GM21723 (cell line): ENCODE measurements at regions not wholly inside any gene's neighbourhood (a gene's known extent, or its start where the extent isn't known, plus 50 kb on each side); places are given as distances from the start of the nearest gene placed in this dataset.
"Not testable (repeated sequence)": the region's sequence is repeated elsewhere in the genome, so short reads cannot be mapped to it uniquely, and the experiment has no call there.

Experiments
- ATAC-seq: cut with Tn5 transposase; IDR thresholded peaks from one replicate; pipeline ENCODE4 v1.9.1; 2021; ENCODE audit warnings: mild to moderate bottlenecking, moderate library complexity; ENCODE audit not compliant: unreplicated experiment

DNA sequence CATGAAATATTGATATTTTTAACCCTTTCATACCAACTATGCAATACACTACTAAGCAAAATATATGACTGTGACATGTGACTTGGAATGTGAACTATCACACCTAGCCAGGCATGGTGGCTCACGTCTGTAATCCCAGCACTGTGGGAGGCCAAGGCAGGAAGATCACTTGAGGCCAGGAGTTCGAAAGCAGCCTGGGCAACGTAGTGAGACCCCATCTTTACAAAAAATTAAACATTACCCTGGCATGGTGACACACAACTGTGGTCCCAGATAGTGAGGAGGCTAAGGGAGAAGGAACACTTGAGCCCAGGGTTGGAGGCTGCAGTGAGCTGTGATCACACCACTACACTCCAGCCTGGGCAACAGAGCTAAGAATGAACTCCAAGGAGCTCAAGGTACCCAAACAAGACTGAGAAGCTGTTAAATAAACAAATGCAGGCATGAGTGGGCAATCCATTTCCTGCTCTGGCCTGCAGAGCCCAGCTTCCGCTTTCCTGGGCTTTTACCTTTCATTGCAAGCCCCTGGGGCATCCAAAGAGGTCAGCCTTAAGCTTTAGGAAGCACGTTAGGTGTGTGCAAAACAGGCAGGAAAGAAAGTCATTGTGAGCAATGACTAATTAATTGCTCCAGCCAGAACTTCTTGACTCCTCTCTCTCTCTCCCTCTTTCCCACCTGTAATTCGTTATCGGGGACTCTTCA lies 162.1 kb upstream of the FOXK1 start:
- no peak for ATAC-seq

DNA sequence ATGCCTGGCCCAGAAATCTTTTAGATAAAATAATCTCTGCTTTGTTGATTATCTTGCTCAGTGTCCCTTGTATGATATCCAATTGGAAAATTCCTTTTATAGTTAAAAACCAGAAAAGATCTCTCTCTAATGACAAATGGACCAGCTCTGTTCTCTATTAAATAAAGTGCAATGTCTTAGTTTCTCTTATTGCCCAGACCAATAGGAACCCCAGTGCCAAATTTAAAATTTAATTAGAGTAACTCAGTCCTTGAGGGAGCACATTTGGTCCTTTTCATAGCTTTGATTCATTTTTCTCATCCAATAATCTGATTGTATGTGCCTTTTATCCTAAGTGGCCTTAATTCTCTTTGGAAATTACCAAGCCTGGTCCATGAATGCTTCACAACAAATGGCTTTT lies 158.9 kb upstream of the FOXK1 start:
- no peak for ATAC-seq

DNA sequence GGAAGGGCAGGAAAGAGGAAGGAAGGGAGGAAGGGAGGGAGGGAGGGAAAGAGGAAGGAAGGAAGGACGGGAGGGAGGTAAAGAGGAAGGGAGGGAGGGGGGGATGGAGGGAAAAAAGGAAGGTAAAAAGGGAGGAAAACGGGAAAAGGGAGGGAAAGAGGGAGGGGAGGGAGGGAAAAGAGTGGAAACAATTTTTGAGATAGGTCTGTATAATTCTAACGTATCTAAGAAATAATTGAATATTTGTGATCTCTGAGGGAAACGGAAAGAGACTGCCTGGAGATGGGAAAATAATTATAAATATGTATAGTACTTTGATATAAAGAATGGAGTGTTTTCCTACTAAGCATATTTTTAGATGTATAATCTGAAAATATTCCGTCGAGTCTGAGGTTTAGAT lies 158.2 kb upstream of the FOXK1 start:
- no peak for ATAC-seq

DNA sequence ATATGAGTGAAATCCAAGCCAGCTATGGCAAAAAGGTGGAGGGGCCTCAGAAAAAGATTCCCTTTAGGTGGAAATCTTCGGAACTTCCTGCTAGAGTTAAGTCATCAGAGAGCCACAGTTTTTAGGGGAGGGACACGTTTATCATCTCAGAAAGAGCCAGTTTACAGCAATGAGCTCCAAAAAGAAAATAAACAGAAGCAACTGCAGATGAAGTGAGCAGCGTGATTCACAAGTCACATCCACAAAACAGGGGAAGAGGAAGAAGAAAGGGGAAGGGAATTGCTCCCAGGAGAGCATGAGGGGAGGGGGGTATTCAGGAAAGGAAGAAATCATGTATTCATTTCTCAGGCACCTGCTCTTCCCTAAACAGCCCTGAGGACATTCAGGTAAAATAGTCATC lies 156.2 kb upstream of the FOXK1 start:
- no peak for ATAC-seq

DNA sequence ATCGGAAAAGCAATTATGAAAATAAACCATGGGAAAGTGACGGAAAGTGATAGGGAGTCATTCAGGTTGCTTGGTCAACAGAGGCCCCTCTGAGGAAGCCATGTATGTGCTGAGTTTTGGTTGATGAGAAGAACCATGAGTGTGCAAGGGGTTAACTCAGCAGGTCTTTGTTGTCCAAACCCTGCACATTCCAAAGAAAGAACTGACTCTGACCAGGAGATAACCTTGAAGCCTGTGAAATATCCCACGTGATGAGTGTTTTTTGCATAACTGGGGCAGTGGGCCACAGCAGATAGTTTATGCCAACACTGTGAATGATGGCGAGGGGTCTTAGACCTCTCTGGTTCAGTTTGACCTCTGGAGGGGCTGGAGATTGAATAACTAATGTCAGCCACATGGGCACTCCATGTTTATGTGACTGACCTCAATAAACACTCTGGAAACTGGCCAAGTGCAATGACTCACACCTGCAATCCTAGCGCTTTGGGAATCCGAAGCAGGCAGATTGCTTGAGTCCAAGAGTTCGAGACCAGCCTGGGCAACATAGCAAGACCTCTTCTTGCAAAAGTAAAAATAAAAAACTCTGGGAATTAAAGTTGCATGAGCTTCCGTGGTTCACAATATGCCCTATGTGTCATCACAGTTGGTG lies 154.0 kb upstream of the FOXK1 start:
- no peak for ATAC-seq

DNA sequence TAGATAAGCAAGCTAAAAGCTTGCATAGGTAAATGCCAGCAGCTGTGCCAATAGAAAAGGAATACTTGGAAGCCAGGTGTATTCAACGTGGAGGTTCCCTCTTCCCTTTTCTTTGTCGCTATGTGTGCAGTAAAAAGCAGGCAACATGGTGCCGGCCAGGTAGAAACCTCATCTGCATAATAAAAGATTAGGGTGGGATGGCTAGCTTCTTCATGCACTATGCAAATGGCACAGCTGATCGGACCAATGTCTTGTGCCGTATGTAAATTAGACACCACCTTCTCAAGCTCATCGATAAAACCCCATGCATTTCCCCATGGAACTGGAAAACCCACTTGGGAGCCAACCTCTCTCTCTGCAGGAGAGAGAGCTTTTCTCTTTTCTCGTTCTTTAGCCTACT lies 150.9 kb upstream of the FOXK1 start:
- no peak for ATAC-seq

DNA sequence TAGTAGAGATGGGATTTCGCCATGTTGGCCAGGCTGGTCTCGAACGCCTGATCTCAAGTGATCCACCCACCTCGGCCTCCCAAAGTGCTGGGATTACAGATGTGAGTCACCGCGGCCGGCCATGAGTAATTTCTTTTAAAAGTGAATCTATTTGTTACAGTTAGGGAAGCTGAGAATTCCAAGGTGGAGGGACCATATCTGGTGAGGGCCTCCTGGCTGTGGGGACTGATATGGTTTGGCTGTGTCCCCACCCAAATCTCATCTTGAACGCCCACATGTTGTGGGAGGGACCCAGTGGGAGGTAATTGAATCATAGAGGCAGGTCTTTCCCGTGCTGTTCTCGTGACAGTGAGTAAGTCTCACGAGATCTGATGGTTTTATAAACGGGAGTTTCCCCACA lies 148.8 kb upstream of the FOXK1 start:
- ATAC-seq: not testable (repeated sequence)

DNA sequence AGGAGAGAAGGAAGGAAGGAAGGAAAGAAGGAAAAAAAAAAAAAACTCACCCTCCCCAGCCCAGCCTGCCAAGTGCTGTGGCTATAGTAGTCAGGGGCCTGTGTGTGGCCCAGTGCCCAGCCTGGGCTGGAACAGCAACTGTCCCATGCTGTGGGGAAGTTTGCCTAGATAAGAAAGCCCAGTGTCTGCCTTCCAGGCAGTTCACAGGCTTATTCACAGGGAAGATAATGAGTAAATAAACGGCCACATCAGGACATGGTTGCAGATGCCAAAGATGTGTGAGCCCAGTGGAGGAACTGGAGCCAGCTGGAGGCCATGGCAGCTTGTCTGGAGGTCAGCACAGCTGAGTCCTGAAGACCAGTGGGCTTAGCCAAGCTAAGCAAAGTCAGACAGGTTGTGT lies 132.4 kb upstream of the FOXK1 start:
- ATAC-seq: no peak

DNA sequence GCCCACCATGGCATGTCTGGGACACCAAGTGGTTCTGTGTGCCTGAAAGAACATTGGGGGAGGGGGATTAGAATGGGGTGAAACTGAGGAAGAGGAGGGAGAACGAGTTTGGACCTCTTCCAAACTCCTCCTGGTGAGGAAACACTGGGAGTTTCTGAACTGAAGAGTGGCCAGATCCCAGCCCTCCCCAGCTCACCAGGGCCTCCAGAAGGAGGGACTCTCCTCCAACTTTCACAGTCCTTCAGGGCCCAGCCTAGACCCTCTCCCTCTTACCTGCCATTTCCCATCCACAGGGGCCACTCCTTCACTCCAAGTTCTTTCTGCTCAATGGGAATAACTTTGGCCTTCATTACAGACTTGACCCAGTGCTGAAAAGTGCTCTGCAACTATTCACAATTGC lies 132.0 kb upstream of the FOXK1 start:
- no peak for ATAC-seq

DNA sequence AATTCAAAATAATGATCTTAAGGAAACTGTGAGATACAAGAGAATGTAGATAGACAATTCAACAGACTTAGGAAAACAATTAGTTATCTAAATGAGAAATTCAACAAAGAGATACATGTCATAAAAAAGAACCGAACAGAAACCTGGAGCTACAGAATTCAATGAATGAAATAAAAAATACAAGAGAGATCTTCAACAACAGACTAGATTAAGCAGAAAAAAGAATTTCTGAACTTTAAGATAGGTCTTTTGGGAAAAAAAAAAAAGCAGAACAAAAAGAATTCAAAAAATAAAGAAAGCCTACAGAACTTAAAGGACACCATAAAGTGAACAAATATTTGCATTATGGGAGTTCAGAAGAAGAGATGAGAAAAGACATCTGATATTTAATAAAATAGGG lies 129.1 kb upstream of the FOXK1 start:
- ATAC-seq: no peak

DNA sequence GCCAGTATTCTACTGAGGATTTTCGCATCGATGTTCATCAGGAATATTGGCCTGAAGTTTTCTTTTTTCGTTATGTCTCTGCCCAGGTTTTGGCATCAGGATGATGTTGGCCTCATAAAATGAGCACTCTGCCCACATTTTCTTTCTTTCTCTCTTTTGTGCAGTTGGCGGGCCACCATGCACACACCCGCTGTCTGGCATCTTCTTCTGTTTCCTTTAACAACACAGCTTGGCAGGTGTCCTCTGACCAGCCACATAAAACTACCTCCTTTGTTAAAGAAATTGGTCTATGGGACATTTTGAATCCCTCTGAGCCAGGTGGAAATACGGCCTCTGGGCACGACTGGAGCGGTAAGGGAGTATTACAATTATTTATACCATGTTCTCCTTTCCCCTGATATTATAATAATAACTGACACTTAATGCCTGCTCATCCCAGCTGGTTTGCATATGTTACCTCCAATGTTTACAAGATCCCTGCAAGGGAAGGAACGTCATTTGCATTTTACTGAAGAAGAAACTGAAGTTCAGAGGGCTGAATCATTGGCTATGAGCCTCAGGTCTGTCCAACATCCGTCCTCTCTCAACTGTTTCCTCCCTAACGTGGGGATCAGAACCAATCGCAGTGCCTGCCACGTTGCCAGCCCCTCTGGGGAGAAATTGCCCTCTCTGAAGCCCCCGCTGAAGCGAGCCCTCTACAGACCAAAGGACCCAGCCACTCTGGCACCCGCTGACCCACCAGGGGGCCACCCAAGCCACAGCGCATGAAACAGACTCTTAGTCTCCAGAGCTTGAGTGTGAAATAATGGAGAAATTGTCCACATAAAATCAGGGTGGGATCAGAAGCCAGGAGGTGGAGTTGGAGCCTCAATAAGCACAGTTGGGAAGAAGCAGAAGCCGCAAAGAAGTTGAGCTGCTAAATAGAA lies 125.0 kb upstream of the FOXK1 start:
- no peak for ATAC-seq

DNA sequence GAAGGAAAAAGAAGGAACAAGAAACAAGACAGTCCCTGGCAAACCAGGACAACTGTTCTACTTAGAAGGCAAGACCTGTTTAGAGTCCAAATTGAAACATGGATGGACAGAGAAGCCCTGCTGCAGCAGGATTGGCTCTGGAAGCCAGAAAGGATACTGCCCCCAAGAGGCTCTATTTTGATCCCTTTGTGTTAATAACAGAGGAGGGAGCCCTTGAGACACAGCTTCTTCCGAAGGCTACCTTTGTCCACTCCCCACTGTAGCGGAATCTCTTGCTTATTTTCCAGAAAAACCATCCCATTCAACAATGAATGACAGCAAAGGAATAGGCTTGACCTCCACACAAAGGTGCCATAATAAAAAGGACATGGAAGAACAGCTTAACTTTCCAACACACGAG lies 120.3 kb upstream of the FOXK1 start:
- no peak for ATAC-seq

DNA sequence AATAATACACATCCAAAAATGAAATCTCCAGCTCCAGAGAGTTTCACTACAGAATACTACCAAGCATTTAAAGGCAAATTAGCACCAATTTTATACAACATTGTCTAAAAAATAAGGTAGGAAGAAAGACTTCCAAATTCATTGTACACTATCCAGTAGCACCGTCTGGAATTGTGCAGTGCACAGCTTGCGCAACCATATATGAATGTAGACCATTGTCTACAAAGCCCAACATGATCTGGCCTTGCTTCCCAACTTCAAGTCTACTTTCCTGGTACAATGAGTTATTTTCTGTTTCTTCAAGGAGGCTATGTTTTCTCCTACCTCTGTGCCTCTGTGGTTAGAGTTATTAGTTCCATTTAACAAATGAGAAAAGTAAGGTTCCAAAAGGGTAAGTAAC lies 115.4 kb upstream of the FOXK1 start:
- ATAC-seq: no peak

DNA sequence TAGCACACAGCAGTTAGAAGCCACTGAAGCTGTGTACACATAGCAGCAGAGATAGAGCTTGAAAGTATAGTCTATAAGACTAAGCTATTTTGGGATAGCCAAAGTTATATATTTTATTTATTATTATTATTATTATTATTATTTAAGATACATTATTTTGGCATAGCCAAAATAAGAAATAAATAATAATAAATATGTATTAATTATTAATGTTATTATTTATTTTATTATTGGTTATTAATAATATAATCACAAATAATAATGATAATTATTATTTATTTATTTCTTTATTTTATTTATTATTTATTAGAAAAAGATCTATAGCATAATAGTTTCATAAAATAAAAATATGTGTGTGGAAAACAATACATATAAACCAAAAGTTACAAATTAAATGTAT lies 107.2 kb upstream of the FOXK1 start:
- no peak for ATAC-seq

DNA sequence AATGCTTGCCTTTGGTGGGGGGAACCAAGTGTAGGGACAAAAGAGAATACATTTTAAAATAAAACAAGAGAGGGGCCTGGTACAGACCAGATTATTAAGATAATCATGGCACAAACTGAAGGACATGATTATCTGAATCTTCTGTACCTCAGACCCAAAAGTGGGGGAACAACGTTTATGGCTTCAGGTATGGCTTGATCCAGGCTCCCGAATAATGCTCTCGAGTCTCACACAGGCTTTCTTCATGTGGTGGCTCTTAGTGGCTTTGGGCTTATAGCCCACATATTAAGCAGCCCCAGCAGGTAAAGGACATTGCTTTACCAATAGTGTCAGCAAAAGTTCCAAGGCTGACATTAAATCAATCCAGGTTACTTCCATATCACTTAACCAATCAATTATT lies 106.8 kb upstream of the FOXK1 start:
- no peak for ATAC-seq

DNA sequence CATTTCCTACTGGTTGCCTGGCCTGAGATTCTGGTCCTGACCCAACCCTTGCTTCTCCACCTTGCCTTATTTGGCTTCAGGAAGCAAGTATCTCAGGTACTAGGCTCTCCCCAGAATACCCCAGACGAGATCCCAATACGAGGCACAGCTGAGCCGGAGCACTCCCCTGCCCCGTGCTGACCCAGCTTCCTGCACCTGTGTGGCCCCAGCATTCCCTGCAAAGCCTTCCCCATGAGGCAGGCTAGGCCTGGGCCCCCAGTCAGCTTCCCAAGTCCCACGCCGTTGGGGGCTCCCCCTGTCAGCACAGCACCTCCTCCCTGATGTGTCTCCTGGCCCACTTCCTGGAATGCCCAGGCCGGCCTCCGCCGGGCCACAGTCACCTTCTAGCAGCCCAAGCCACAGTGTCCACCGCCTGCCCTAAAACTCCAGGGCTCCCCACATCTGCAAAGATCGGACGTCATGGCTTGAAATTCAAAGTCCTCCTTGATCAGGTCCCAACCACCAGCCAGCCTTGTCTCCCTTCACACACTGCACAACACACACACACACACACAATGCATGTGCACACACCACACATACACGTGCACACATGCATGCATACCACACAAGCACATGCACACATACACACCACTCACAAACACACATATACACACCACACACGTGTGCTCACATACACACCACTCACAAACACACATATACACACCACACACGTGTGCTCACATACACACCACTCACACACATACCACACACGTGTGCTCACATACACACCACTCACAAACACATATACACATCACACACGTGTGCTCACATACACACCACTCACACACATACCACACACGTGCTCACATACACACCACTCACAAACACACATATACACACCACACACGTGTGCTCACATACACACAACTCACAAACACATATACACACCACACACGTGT lies 78.9 kb upstream of the FOXK1 start:
- no peak for ATAC-seq

DNA sequence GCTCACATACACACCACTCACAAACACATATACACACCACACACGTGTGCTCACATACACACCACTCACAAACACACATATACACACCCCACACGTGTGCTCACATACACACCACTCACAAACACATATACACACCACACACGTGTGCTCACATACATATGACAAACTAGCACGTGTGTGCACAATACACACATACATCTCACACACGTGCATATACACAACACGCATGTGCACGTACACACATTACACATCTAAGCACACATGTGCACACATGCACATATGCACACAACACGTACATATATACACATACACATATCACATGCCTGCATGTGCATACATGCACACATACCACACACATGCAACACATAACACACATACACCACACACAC lies 78.3 kb upstream of the FOXK1 start:
- ATAC-seq: no peak

DNA sequence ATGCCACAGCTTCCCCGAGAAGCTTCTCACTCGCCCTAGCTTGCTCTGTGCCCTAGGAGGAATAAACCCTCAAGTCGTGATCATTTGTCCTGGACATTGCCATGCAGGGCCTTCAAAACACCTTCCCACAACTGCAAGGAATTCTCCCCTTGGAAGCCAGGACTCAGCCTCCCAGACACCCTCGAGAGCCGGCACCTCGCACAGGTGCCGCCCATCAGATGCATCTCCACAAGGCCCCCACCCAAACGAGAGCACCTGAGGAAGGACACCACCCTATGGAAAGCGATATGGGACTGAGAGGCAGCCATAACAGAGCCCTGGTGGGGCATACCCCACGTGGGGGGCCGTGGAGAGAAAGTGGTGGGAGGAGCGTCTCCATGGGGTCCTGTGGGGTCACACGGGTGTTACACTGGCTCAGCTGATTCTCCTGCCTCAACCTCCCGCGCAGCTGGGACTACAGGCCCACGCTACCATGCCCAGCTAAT lies 77.6 kb upstream of the FOXK1 start:
- ATAC-seq: no peak

DNA sequence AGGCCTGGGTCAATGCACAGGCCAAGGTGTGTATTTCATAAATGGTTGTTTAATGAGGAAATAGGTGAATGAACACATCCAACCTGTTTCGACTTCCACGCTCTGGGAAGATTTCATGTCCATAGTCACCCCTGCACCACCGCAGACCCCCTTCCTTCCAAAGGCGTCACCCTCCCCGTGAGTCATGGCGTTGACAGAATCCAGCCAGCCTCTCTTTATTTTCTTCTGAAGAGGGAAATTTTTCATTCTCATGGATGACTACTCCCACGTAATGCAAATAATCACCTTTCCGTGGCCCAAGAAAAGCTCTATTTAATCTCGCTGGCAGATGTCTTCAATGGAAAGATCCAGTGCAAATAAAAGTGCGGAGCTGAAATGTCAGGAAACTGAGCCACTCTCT lies 75.3 kb upstream of the FOXK1 start:
- no peak for ATAC-seq

DNA sequence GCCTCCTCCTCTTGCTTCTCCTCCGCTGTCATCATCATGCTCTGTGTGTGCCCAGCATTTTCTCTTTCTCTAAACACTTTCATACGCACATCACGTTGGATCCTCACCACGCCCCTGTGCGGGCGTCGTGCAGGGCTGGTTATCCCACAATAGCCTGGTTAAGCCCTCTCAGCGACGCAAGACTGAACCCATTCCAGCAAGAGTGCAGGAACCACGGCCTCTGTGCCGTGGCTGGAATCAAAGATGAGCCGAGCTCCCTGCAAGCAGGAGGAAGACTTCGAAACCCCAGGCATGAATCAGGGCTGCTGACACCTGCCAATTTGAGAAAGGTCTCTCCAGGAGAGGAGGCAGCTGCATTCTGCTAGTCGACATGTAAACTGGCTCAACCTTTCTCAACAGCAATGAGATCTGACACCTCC lies 74.8 kb upstream of the FOXK1 start:
- ATAC-seq: no peak

DNA sequence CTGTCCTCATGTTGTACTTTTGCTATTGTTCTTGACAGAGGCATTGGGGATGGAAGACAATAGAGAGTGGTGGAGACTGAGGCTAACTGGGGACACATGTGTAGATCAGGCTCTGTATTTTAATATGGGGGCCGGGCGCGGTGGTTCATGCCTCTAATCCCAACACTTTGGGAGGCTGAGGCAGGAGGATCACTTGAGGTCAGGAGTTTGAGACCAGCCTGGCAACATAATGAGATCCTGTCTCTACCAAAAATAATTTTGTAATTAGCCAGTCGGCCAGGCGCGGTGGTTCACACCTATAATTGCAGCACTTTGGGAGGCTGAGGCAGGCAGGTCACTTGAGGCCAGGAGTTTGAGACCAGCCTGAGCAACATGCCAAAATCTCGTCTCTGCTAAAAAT lies 72.5 kb upstream of the FOXK1 start:
- ATAC-seq: not testable (repeated sequence)
